Panc1 (cell line): ENCODE measurements at regions not wholly inside any gene's neighbourhood (a gene's known extent, or its start where the extent isn't known, plus 50 kb on each side); places are given as distances from the start of the nearest gene placed in this dataset.

Experiments
- POLR2AphosphoS5 ChIP-seq: IDR thresholded peaks from 2 replicates; pipeline ENCODE4 v1.6.1; 2012; ENCODE audit warnings: mild to moderate bottlenecking, low read depth, low read length, moderate library complexity
- SIN3A ChIP-seq: IDR thresholded peaks from 2 replicates; pipeline ENCODE4 v1.6.1; 2012; ENCODE audit warnings: low read depth, mild to moderate bottlenecking, low read length, moderate library complexity, borderline replicate concordance; ENCODE audit not compliant: insufficient read depth
- TF ChIP-seq, protein P1 (sequence below): fragments of 450-650 bp; IDR thresholded peaks from 2 replicates; pipeline ENCODE4 v1.5.1; 2017; ENCODE audit warnings: mild to moderate bottlenecking
- TF ChIP-seq, protein P2 (sequence below), 2 experiments: IDR thresholded peaks; 2 replicates each; pipeline ENCODE4 v1.6.1; 2011 to 2012; ENCODE audit warnings: low read depth in 2 of 2, control low read depth in 1 of 2, low read length in 1 of 2, mild to moderate bottlenecking in 1 of 2, moderate library complexity in 1 of 2; ENCODE audit not compliant: insufficient read depth in 1 of 2

DNA sequence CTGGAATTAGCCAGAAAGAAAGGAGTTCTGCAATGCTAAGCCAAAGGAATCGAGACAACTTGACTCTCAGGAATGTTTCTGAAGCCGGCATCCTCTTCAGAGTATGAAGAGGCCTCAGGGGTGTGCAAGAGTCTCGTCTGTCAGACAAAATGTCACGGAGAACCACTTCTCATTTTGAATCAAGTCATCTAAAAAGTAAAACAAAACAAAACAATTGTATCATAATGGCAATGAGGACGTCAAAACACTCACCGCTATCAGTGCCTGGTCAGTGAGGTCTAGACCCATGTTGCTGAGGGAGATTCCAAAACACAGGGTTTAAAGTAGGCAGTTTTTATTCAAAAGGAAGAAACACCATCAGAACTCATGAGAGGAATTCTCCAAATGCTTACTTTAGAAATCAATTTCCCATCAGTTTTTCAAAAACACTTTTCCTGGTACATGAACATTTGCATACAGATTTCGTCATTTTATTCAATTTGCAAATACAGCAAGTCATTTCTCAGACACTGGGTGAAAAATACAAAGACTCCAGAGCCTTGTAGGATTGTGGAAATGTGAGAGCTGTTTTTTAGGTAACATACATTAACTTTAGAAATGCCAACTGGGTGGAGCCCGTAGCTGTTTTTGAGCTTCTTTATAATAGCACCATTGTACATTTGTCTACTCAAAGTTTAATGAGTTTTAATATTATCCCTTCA, 89.5 kb upstream of the MAP3K1 start:
- TF ChIP-seq, protein P1, sequence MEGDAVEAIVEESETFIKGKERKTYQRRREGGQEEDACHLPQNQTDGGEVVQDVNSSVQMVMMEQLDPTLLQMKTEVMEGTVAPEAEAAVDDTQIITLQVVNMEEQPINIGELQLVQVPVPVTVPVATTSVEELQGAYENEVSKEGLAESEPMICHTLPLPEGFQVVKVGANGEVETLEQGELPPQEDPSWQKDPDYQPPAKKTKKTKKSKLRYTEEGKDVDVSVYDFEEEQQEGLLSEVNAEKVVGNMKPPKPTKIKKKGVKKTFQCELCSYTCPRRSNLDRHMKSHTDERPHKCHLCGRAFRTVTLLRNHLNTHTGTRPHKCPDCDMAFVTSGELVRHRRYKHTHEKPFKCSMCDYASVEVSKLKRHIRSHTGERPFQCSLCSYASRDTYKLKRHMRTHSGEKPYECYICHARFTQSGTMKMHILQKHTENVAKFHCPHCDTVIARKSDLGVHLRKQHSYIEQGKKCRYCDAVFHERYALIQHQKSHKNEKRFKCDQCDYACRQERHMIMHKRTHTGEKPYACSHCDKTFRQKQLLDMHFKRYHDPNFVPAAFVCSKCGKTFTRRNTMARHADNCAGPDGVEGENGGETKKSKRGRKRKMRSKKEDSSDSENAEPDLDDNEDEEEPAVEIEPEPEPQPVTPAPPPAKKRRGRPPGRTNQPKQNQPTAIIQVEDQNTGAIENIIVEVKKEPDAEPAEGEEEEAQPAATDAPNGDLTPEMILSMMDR: no peak
- TF ChIP-seq POLR2AphosphoS5 (no peak), SIN3A (no peak)
- TF ChIP-seq, protein P2, sequence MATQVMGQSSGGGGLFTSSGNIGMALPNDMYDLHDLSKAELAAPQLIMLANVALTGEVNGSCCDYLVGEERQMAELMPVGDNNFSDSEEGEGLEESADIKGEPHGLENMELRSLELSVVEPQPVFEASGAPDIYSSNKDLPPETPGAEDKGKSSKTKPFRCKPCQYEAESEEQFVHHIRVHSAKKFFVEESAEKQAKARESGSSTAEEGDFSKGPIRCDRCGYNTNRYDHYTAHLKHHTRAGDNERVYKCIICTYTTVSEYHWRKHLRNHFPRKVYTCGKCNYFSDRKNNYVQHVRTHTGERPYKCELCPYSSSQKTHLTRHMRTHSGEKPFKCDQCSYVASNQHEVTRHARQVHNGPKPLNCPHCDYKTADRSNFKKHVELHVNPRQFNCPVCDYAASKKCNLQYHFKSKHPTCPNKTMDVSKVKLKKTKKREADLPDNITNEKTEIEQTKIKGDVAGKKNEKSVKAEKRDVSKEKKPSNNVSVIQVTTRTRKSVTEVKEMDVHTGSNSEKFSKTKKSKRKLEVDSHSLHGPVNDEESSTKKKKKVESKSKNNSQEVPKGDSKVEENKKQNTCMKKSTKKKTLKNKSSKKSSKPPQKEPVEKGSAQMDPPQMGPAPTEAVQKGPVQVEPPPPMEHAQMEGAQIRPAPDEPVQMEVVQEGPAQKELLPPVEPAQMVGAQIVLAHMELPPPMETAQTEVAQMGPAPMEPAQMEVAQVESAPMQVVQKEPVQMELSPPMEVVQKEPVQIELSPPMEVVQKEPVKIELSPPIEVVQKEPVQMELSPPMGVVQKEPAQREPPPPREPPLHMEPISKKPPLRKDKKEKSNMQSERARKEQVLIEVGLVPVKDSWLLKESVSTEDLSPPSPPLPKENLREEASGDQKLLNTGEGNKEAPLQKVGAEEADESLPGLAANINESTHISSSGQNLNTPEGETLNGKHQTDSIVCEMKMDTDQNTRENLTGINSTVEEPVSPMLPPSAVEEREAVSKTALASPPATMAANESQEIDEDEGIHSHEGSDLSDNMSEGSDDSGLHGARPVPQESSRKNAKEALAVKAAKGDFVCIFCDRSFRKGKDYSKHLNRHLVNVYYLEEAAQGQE (IDR thresholded peaks at IDR 0.05; ENCODE audit: insufficient read depth in 1 of 2, low read depth in 2 of 2, low read length in 1 of 2): no peak
